Retinal pigment epithelial cell (primary cell): ENCODE measurements at regions not wholly inside any gene's neighbourhood (a gene's known extent, or its start where the extent isn't known, plus 50 kb on each side); places are given as distances from the start of the nearest gene placed in this dataset.

ENCODE experiments used
- DNase-seq: peaks from one replicate; pipeline ENCODE4 v3.0.0-alpha.2; 2010; ENCODE audit warnings: low read depth
- H3K4me3 ChIP-seq: 2 replicates; pipeline ENCODE4 v1.5.1; 2011; ENCODE audit warnings: mild to moderate bottlenecking, low read length, control low read depth, moderate library complexity
- CTCF ChIP-seq: conservative IDR thresholded peaks from 2 replicates; pipeline ENCODE4 v1.5.1; 2011; ENCODE audit warnings: low read depth, low read length, control low read depth, inconsistent platforms

GRCh38 chr6:92504509-92504908 lies 914.9 kb downstream of the EPHA7 start:
- no peak for TF ChIP-seq CTCF
- no peak overlapping the region for H3K4me3 ChIP-seq
- no peak for DNase-seq

GRCh38 chr6:92497281-92497680 lies 922.1 kb downstream of the EPHA7 start:
- no peak for TF ChIP-seq CTCF
- no peak overlapping the region for H3K4me3 ChIP-seq
- no peak for DNase-seq

DNA sequence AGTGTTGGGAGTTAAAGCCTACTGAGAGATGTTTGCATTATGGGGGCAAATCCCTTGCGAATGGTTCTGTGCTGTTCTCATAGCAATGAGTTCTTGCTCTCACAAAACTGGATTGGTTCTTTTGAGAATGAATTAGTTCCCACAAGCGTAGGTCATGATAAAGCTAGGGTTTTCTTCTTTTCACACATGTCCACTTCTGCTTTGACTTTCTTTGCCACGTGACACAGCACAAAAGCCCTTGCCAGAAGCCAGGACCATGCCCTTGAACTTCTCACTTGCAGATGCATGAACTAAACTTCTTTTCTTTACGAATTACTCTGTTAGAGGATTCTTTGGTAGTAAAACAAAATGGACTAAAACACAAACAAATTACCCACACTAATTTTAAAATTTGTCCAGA lies 922.8 kb downstream of the EPHA7 start:
- no peak for TF ChIP-seq CTCF
- DNase-seq = no peak
- H3K4me3 ChIP-seq = no peak overlapping the region

GRCh38 chr6:92495242-92495641 lies 924.1 kb downstream of the EPHA7 start:
- H3K4me3 ChIP-seq = no peak overlapping the region
- no peak for TF ChIP-seq CTCF
- DNase-seq = peak; percentile 12

DNA sequence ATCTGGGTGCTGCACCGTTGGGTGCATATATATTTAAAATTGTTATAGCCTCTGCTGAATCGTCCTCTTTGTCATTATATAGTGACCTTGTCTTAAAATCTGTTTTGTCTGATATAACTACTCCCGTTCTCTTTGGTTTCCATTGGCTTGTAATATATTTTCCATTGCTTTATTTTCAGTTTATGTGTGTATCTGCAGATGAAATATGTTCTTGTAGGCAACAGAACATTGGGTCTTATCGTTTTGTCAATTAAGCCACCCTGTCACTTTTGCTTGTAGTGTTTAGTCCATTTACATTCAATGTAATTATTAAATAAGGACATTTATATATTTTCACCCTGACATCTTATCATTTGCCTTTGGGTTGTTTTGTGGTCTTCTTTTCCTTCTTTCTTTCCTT lies 933.9 kb downstream of the EPHA7 start:
- H3K4me3 ChIP-seq = no peak overlapping the region
- no peak for DNase-seq
- no peak for TF ChIP-seq CTCF

GRCh38 chr6:92479831-92480230 lies 939.5 kb downstream of the EPHA7 start:
- DNase-seq = peak; percentile 38
- TF ChIP-seq CTCF = no peak
- no peak overlapping the region for H3K4me3 ChIP-seq

DNA sequence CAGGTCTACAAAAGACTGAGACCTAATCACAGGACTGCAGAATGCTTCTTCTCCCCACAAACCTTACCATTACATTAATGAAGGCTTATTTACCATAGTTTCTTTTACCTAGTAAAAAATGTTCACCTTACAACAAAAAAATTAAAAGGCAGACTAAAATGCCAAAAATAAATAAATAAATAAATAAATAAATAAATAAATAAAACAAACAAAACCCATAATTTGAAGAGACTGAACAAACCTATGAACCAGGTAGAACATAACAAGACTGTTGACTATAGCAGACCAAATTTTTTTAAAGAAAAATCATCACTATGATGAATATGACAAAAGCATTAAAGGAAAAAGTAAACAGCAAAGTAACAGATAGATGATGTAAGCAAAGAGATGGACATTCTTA lies 946.3 kb downstream of the EPHA7 start:
- no peak for TF ChIP-seq CTCF

More for the DNA sequence above, 946.3 kb downstream of the EPHA7 start:
- H3K4me3 ChIP-seq = no peak overlapping the region
- DNase-seq = no peak
